ENCODE measurements at regions not wholly inside any gene's neighbourhood (a gene's known extent, or its start where the extent isn't known, plus 50 kb on each side); places are given as distances from the start of the nearest gene placed in this dataset.

DNA sequence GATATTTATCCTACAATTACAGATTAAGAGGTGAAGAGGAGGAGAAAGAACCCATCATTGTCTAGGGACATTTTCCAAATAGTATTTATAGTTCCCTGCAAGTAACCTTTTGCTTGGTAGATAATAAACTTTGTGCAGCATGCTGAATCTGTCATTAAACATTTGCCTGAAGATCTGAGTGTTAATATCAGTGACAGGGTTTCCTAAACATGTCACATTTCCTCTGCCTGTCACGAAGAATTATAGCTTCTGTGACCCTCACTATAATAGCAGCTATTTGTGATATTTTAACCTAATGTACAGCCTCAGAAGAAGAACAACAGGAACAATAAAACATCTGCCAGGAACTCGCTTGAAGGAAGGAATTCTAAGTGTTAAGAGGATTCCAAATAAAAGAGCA, 350.3 kb downstream of the GXYLT1 start:
- TF ChIP-seq YY1 (IDR thresholded peaks at IDR 0.05; ENCODE audit: low read depth) (no peak), CEBPB (IDR thresholded peaks at IDR 0.05) (no peak)

DNA sequence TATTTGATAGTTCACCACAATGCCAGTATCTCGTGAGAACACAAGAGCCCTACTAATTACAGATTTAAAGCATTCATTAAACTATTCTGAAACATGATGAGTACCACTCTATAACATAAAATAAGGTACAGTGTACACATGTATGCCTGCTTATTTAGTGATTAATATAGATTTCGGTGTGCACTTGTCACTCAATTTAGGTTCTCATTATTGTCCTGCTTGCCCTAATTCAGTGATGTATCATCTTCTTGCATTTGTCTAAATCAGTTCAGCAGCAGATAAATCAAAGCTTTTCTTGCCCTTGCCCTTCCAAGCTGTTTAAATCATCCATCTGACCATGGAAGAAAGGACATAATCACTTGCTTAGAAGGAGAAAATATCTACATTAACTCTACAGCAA, 359.7 kb downstream of the GXYLT1 start:
- TF ChIP-seq, protein P1, sequence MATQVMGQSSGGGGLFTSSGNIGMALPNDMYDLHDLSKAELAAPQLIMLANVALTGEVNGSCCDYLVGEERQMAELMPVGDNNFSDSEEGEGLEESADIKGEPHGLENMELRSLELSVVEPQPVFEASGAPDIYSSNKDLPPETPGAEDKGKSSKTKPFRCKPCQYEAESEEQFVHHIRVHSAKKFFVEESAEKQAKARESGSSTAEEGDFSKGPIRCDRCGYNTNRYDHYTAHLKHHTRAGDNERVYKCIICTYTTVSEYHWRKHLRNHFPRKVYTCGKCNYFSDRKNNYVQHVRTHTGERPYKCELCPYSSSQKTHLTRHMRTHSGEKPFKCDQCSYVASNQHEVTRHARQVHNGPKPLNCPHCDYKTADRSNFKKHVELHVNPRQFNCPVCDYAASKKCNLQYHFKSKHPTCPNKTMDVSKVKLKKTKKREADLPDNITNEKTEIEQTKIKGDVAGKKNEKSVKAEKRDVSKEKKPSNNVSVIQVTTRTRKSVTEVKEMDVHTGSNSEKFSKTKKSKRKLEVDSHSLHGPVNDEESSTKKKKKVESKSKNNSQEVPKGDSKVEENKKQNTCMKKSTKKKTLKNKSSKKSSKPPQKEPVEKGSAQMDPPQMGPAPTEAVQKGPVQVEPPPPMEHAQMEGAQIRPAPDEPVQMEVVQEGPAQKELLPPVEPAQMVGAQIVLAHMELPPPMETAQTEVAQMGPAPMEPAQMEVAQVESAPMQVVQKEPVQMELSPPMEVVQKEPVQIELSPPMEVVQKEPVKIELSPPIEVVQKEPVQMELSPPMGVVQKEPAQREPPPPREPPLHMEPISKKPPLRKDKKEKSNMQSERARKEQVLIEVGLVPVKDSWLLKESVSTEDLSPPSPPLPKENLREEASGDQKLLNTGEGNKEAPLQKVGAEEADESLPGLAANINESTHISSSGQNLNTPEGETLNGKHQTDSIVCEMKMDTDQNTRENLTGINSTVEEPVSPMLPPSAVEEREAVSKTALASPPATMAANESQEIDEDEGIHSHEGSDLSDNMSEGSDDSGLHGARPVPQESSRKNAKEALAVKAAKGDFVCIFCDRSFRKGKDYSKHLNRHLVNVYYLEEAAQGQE (IDR thresholded peaks at IDR 0.05; ENCODE audit: low read depth): no peak
- TF ChIP-seq FOXM1 (IDR thresholded peaks at IDR 0.05; ENCODE audit: borderline replicate concordance, low read depth) (no peak), ZBTB7A (IDR thresholded peaks at IDR 0.05; ENCODE audit: low read depth) (no peak), RAD21 (IDR thresholded peaks at IDR 0.05; ENCODE audit: low read depth) (no peak), NFIC (IDR thresholded peaks at IDR 0.05) (no peak), TCF12 (IDR thresholded peaks at IDR 0.05; ENCODE audit: low read depth) (no peak), YY1 (IDR thresholded peaks at IDR 0.05; ENCODE audit: low read depth) (no peak), EGR1 (IDR thresholded peaks at IDR 0.05) (no peak), EP300 (IDR thresholded peaks at IDR 0.05; ENCODE audit: borderline replicate concordance) (no peak), TEAD4 (IDR thresholded peaks at IDR 0.05) (no peak), CEBPB (IDR thresholded peaks at IDR 0.05) (no peak)

DNA sequence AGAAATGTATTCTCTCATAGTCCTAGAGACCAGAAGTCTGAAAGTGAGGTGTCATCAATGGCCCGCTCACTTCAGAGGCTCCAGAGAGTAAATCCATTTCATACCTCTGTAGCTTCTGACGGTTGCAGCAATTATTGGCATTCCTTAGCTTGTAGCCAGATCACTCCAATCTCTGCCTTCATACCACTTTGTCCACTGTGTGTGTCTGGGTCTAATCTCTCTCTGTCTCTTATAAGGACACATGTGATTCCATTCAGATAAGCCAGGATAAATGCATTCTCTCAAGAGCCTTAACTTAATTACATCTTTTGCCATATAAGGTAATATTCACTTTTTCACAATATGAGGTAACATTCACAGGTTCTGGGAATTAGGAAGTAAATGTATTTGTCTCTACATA, 365.7 kb downstream of the GXYLT1 start:
- no peak for TF ChIP-seq EGR1 (IDR thresholded peaks at IDR 0.05)
- no peak for TF ChIP-seq TCF12 (IDR thresholded peaks at IDR 0.05; ENCODE audit: low read depth)
- TF ChIP-seq, protein P1 (IDR thresholded peaks at IDR 0.05; ENCODE audit: low read depth): no peak
- TF ChIP-seq, protein P2, sequence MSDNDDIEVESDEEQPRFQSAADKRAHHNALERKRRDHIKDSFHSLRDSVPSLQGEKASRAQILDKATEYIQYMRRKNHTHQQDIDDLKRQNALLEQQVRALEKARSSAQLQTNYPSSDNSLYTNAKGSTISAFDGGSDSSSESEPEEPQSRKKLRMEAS (IDR thresholded peaks at IDR 0.05): no peak
- TF ChIP-seq NFIC (IDR thresholded peaks at IDR 0.05): no peak

DNA sequence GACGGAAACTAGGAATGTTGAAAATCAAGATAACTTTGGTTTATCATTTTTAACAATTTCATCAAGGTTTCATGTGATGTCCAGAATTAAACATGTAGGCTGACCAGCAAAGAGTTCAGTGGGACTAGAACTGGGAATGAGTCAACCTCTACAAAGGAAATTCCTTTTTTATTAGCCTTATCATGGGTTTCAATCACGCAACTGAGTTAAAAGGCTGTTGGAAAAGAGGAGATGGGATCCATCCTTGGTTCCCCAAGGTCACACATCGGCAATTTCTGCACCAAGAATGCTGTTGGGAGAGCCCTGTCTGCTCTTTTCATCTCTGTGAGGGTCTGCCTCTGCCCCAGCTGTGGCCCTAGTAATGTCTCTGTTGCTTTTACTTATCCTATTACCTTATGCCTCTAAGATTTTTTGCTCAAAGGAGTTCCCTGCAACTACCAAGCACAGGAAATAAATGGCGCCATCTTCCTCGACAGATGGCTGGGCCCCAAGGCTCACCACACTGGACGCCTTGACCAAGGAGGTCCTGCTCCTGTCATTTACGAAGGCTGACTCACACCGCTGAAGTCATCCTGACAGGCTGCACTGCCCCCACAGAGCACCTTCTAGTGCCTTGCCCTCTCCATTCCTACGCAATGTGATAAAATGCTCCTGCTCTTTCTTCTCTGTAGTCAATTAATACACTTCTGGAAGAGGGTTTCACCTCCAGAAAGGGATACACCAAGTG, 367.4 kb downstream of the GXYLT1 start:
- TF ChIP-seq CEBPB (IDR thresholded peaks at IDR 0.05) (no peak), TAF1 (IDR thresholded peaks at IDR 0.05; ENCODE audit: low read depth) (no peak), CREB1 (IDR thresholded peaks at IDR 0.05; ENCODE audit: low read depth) (no peak), ZBTB7A (IDR thresholded peaks at IDR 0.05; ENCODE audit: low read depth) (no peak), NFIC (IDR thresholded peaks at IDR 0.05) (no peak), EGR1 (IDR thresholded peaks at IDR 0.05) (no peak), TCF12 (IDR thresholded peaks at IDR 0.05; ENCODE audit: low read depth) (no peak), EP300 (IDR thresholded peaks at IDR 0.05; ENCODE audit: borderline replicate concordance) (no peak), RAD21 (IDR thresholded peaks at IDR 0.05; ENCODE audit: low read depth) (no peak), TEAD4 (IDR thresholded peaks at IDR 0.05) (no peak)
- TF ChIP-seq, protein P3, sequence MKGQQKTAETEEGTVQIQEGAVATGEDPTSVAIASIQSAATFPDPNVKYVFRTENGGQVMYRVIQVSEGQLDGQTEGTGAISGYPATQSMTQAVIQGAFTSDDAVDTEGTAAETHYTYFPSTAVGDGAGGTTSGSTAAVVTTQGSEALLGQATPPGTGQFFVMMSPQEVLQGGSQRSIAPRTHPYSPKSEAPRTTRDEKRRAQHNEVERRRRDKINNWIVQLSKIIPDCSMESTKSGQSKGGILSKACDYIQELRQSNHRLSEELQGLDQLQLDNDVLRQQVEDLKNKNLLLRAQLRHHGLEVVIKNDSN (IDR thresholded peaks at IDR 0.05): no peak
- TF ChIP-seq, protein P2 (IDR thresholded peaks at IDR 0.05): no peak

DNA sequence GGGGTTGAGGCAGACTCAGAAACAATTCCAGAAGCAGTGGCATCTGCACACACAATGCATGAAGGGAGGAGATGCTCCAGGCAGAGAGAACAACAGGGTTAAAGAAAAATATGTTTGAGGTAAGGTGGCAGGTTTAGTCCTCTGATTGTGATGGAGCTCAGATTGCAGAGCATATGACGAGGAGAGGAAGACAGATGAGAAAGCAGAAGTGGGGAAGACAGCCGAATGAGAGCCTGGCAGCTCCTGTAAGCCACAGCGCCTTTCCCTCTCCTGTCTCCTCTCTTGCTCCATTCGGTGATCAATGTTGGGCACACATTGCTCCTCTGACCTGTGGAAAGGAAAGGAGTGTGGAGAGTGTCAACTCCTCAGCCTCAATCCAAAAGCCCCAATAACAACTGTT, 372.2 kb downstream of the GXYLT1 start:
- TF ChIP-seq TAF1 (IDR thresholded peaks at IDR 0.05; ENCODE audit: low read depth) (no peak), EP300 (IDR thresholded peaks at IDR 0.05; ENCODE audit: borderline replicate concordance) (no peak), EGR1 (IDR thresholded peaks at IDR 0.05) (no peak), RAD21 (IDR thresholded peaks at IDR 0.05; ENCODE audit: low read depth) (no peak), TEAD4 (IDR thresholded peaks at IDR 0.05) (no peak), YY1 (IDR thresholded peaks at IDR 0.05; ENCODE audit: low read depth) (no peak), FOXM1 (IDR thresholded peaks at IDR 0.05; ENCODE audit: borderline replicate concordance, low read depth) (no peak), TCF12 (IDR thresholded peaks at IDR 0.05; ENCODE audit: low read depth) (no peak), NFIC (IDR thresholded peaks at IDR 0.05) (no peak), ZBTB7A (IDR thresholded peaks at IDR 0.05; ENCODE audit: low read depth) (no peak), CEBPB (IDR thresholded peaks at IDR 0.05) (no peak), CREB1 (IDR thresholded peaks at IDR 0.05; ENCODE audit: low read depth) (no peak)
- TF ChIP-seq, protein P3 (IDR thresholded peaks at IDR 0.05): no peak
- TF ChIP-seq, protein P1 (IDR thresholded peaks at IDR 0.05; ENCODE audit: low read depth): no peak
- TF ChIP-seq, protein P2 (IDR thresholded peaks at IDR 0.05): no peak

Data from Ishikawa (cell line).